Heart left ventricle (tissue), 13 donors: ENCODE measurements at regions not wholly inside any gene's neighbourhood (a gene's known extent, or its start where the extent isn't known, plus 50 kb on each side); places are given as distances from the start of the nearest gene placed in this dataset.

ENCODE experiments used
- POLR2A ChIP-seq, 2 donors: fragments of 450-650 bp; IDR thresholded peaks; one replicate each; pipeline ENCODE4 v1.6.1; 2017; ENCODE audit warnings: antibody characterized with exemption in 2 of 2, mild to moderate bottlenecking in 2 of 2, moderate library complexity in 2 of 2
- TF ChIP-seq, protein P1 (sequence below), 12 donors: fragments of 200-600 bp; sonication (generic) in 4 of 12; IDR thresholded peaks; one replicate each; pipeline versions ENCODE4 v1.5.0 to v1.8.0; 2018 to 2022; ENCODE audit warnings: antibody characterized with exemption in 12 of 12, mild to moderate bottlenecking in 5 of 12
- donor health status: ischemic (EF 13 %, LVEDD 7.1; RV severe dilation, severe dysfunction).
- donor health status: DM: no; HTN: yes; CAD: no.
- donor health status: DM: no; HTN: no; CAD: no.
- donor health status: ischemic (EF 25% LVEDD 6.9; RV normal size, moderate dysfunction).
- donor health status: ischemic (EF 25% LVEDD 5.7; RV mildly dilated, moderate dysfunction).
- donor health status: ischemic (EF 35%, LVEDD 5.7; RV mildly dilated, moderate dysfunction).
- donor health status: nonischemic (EF 11% LVEDD 7.7; RV severe dilation, severe dysfunction).
- donor health status: DM: yes; HTN: yes; CAD: no.
- donor health status: PGD.
- donor health status: ischemic (EF 29% LVEDD 5.4; RV normal size, mild dysfunction).
- donor health status: nonischemic (EF 23%, LVEDD 6.1; RV moderate dilation, normal function).

DNA sequence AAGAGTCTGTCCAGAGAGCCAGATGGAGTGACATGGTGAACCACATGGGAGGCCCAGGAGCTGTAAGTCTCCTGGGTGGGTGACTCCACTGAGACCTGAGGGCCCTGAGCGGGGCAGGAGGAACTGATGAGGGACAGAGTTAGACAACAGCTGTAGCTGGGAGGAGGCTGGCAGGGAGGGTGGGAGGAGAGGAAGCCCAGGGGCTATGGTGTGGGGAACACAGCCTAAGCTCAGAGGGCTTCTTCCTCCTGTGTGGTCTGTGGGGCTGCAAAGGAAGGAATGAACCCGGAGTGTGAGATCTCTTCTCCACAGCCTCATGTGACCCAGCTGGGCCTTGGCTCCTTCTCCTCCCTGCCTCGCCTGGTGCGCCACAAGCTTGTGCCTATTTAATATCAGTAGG, 395.6 kb upstream of the HS6ST1 start:
- TF ChIP-seq, protein P1, sequence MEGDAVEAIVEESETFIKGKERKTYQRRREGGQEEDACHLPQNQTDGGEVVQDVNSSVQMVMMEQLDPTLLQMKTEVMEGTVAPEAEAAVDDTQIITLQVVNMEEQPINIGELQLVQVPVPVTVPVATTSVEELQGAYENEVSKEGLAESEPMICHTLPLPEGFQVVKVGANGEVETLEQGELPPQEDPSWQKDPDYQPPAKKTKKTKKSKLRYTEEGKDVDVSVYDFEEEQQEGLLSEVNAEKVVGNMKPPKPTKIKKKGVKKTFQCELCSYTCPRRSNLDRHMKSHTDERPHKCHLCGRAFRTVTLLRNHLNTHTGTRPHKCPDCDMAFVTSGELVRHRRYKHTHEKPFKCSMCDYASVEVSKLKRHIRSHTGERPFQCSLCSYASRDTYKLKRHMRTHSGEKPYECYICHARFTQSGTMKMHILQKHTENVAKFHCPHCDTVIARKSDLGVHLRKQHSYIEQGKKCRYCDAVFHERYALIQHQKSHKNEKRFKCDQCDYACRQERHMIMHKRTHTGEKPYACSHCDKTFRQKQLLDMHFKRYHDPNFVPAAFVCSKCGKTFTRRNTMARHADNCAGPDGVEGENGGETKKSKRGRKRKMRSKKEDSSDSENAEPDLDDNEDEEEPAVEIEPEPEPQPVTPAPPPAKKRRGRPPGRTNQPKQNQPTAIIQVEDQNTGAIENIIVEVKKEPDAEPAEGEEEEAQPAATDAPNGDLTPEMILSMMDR (IDR thresholded peaks at IDR 0.05): no peak
- TF ChIP-seq POLR2A (IDR thresholded peaks at IDR 0.05): no peak
